Trophoblast cell (in vitro differentiated cells and primary cell): ENCODE measurements at regions not wholly inside any gene's neighbourhood (a gene's known extent, or its start where the extent isn't known, plus 50 kb on each side); places are given as distances from the start of the nearest gene placed in this dataset.

Experiments used
- DNase-seq, 2 donors: peaks; one replicate each; pipeline ENCODE4 v3.0.0-alpha.2; 2016
- H2AFZ ChIP-seq: 2 replicates; pipeline ENCODE4 v1.6.1; 2013; ENCODE audit warnings: low read length, moderate library complexity, mild to moderate bottlenecking; ENCODE audit not compliant: insufficient read depth, poor library complexity
- H2AK5ac ChIP-seq: 2 replicates; pipeline ENCODE4 v1.6.1; 2013; ENCODE audit warnings: mild to moderate bottlenecking, low read length
- H2BK120ac ChIP-seq: 2 replicates; pipeline ENCODE4 v1.6.1; 2013; ENCODE audit warnings: low read length, mild to moderate bottlenecking, moderate library complexity; ENCODE audit not compliant: insufficient read depth, poor library complexity
- H2BK12ac ChIP-seq: 2 replicates; pipeline ENCODE4 v1.6.1; 2013; ENCODE audit warnings: mild to moderate bottlenecking, low read length, moderate library complexity
- H2BK5ac ChIP-seq: 2 replicates; pipeline ENCODE4 v1.6.1; 2013; ENCODE audit warnings: low read length, low read depth, moderate library complexity, mild to moderate bottlenecking; ENCODE audit not compliant: poor library complexity
- H3K14ac ChIP-seq: 2 replicates; pipeline ENCODE4 v1.6.1; 2013; ENCODE audit warnings: mild to moderate bottlenecking, low read length
- H3K18ac ChIP-seq: 2 replicates; pipeline ENCODE4 v1.6.1; 2013; ENCODE audit warnings: mild to moderate bottlenecking, low read length
- H3K23ac ChIP-seq: 2 replicates; pipeline ENCODE4 v1.6.1; 2013; ENCODE audit warnings: low read length
- H3K27ac ChIP-seq: 2 replicates; pipeline ENCODE4 v1.5.1; 2013; ENCODE audit warnings: low read depth, mild to moderate bottlenecking, inconsistent platforms, low read length, moderate library complexity
- H3K27me3 ChIP-seq: 2 replicates; pipeline ENCODE4 v1.6.1; 2013; ENCODE audit warnings: inconsistent platforms, mild to moderate bottlenecking, low read length, moderate library complexity; ENCODE audit not compliant: insufficient read depth
- H3K36me3 ChIP-seq, 2 experiments: 1 replicate in 1 of 2; 2 replicates in 1 of 2; pipeline ENCODE4 v1.6.1; 2013; ENCODE audit warnings: low read length in 2 of 2, mild to moderate bottlenecking in 2 of 2, moderate library complexity in 1 of 2; ENCODE audit not compliant: insufficient read depth in 2 of 2, control insufficient read depth in 1 of 2
- H3K4ac ChIP-seq: 2 replicates; pipeline ENCODE4 v1.6.1; 2013; ENCODE audit warnings: low read depth, mild to moderate bottlenecking, low read length, moderate library complexity
- H3K4me1 ChIP-seq, 2 experiments: 1 replicate in 1 of 2; 2 replicates in 1 of 2; pipeline ENCODE4 v1.6.1; 2013; ENCODE audit warnings: low read length in 2 of 2, mild to moderate bottlenecking in 2 of 2, moderate library complexity in 1 of 2; ENCODE audit not compliant: insufficient read depth in 2 of 2, control insufficient read depth in 1 of 2
- H3K4me2 ChIP-seq: 2 replicates; pipeline ENCODE4 v1.6.1; 2013; ENCODE audit warnings: inconsistent platforms, mild to moderate bottlenecking, low read length, moderate library complexity
- H3K4me3 ChIP-seq: 2 replicates; pipeline ENCODE4 v1.5.1; 2013; ENCODE audit warnings: mild to moderate bottlenecking, low read depth, low read length, inconsistent platforms
- H3K79me1 ChIP-seq: one replicate; pipeline ENCODE4 v1.6.1; 2013; ENCODE audit warnings: low read length
- H3K79me2 ChIP-seq: 2 replicates; pipeline ENCODE4 v1.6.1; 2013; ENCODE audit warnings: low read length, mild to moderate bottlenecking; ENCODE audit not compliant: control insufficient read depth, insufficient read depth, poor library complexity
- H3K9ac ChIP-seq: 2 replicates; pipeline ENCODE4 v1.6.1; 2013; ENCODE audit warnings: mild to moderate bottlenecking, low read length
- H3K9me3 ChIP-seq: 2 replicates; pipeline ENCODE4 v1.6.1; 2013; ENCODE audit warnings: low read depth, mild to moderate bottlenecking, control low read depth, inconsistent platforms, low read length; ENCODE audit not compliant: insufficient read depth
- H4K12ac ChIP-seq: 2 replicates; pipeline ENCODE4 v1.6.1; 2013; ENCODE audit warnings: low read depth, mild to moderate bottlenecking, low read length, moderate library complexity
- H4K8ac ChIP-seq: 2 replicates; pipeline ENCODE4 v1.6.1; 2013; ENCODE audit warnings: low read depth, mild to moderate bottlenecking, low read length, moderate library complexity
- H4K91ac ChIP-seq: one replicate; pipeline ENCODE4 v1.6.1; 2013; ENCODE audit warnings: low read depth, mild to moderate bottlenecking, low read length, moderate library complexity
- WGBS: extraction: QIAGEN DNeasy Blood & Tissue Kit; methylation state at CpG from one replicate; pipeline ENCODE4 v1.1.7; 2013; ENCODE audit warnings: missing lambda C conversion rate; ENCODE audit not compliant: insufficient read length, insufficient coverage; ENCODE audit errors: extremely low coverage; 5-methylcytosine and 5-hydroxymethylcytosine counted together

- H3K4me3 ChIP-seq, result no peak overlapping the region
- H2AK5ac ChIP-seq, result no peak overlapping the region
- no peaks in the 10 kb centered on the region for H3K27me3 ChIP-seq
- no peak overlapping the region for H3K14ac ChIP-seq
- no peaks in the 10 kb centered on the region for H3K4me1 ChIP-seq
- H2BK5ac ChIP-seq, result no peak overlapping the region
- no peak overlapping the region for H3K4ac ChIP-seq
- no peak overlapping the region for H3K23ac ChIP-seq
- no peak overlapping the region for H3K27ac ChIP-seq
- no peak overlapping the region for H2AFZ ChIP-seq
- no peak overlapping the region for H4K91ac ChIP-seq
- no peaks in the 10 kb centered on the region for H3K79me1 ChIP-seq
- H3K79me2 ChIP-seq, result no peaks in the 10 kb centered on the region
- H2BK120ac ChIP-seq, result no peak overlapping the region
- H4K12ac ChIP-seq, result no peak overlapping the region
- H3K4me2 ChIP-seq, result no peak overlapping the region
- H3K9ac ChIP-seq, result no peak overlapping the region
- H3K9me3 ChIP-seq, result no peaks in the 10 kb centered on the region
- WGBS, result no CpG with 5 or more reads among the region's 6 CpGs
- DNase-seq, result no peak
- no peak overlapping the region for H4K8ac ChIP-seq
- H3K18ac ChIP-seq, result no peak overlapping the region
- no peaks in the 10 kb centered on the region for H3K36me3 ChIP-seq
- H2BK12ac ChIP-seq, result no peak overlapping the region
These were observed 76.9 kb upstream of the KAZN start for GRCh38 chr1:14521622-14522021.

- no peaks in the 10 kb centered on the region for H3K4me1 ChIP-seq
- H4K91ac ChIP-seq, result no peak overlapping the region
- H3K36me3 ChIP-seq, result no peaks in the 10 kb centered on the region
- H2BK12ac ChIP-seq, result no peak overlapping the region
- H3K18ac ChIP-seq, result no peak overlapping the region
- H3K4me2 ChIP-seq, result no peak overlapping the region
- no peak overlapping the region for H2BK120ac ChIP-seq
- no peak overlapping the region for H3K4me3 ChIP-seq
- H3K23ac ChIP-seq, result no peak overlapping the region
- no peak overlapping the region for H4K8ac ChIP-seq
- no peak overlapping the region for H3K9ac ChIP-seq
- no peaks in the 10 kb centered on the region for H3K27me3 ChIP-seq
- no peak overlapping the region for H2AK5ac ChIP-seq
- no peak overlapping the region for H2AFZ ChIP-seq
- DNase-seq, result peak; percentile 16 to 60
- no peak overlapping the region for H3K27ac ChIP-seq
- H3K9me3 ChIP-seq, result no peaks in the 10 kb centered on the region
- no peaks in the 10 kb centered on the region for H3K79me2 ChIP-seq
- H2BK5ac ChIP-seq, result no peak overlapping the region
- no peaks in the 10 kb centered on the region for H3K79me1 ChIP-seq
- no peak overlapping the region for H3K4ac ChIP-seq
- no CpG with 5 or more reads among the region's 9 CpGs for WGBS
- no peak overlapping the region for H4K12ac ChIP-seq
- no peak overlapping the region for H3K14ac ChIP-seq
These were observed 76.2 kb upstream of the KAZN start for GRCh38 chr1:14522077-14522925.

GRCh38 chr1:14522926-14523241 is 75.6 kb upstream of the KAZN start:
- Histone ChIP-seq H3K79me1 (no peaks in the 10 kb centered on the region), H3K27me3 (no peaks in the 10 kb centered on the region), H3K4me3 (no peak overlapping the region), H4K8ac (no peak overlapping the region), H4K12ac (no peak overlapping the region), H3K4me2 (no peak overlapping the region), H3K4ac (no peak overlapping the region), H3K18ac (no peak overlapping the region), H4K91ac (no peak overlapping the region), H2BK12ac (no peak overlapping the region), H3K79me2 (no peaks in the 10 kb centered on the region), H3K14ac (no peak overlapping the region), H3K9ac (no peak overlapping the region), H3K4me1 (no peaks in the 10 kb centered on the region), H3K9me3 (no peaks in the 10 kb centered on the region), H2AFZ (no peak overlapping the region), H3K23ac (no peak overlapping the region), H2BK5ac (no peak overlapping the region), H3K27ac (no peak overlapping the region), H2BK120ac (no peak overlapping the region), H2AK5ac (no peak overlapping the region), H3K36me3 (no peaks in the 10 kb centered on the region)
- WGBS, result no CpG with 5 or more reads among the region's 4 CpGs
- DNase-seq, result peak; percentile 43 to 89

- H3K9ac ChIP-seq, result no peak overlapping the region
- H4K91ac ChIP-seq, result no peak overlapping the region
- H4K8ac ChIP-seq, result no peak overlapping the region
- H2AK5ac ChIP-seq, result no peak overlapping the region
- H3K4ac ChIP-seq, result no peak overlapping the region
- no peak overlapping the region for H2BK5ac ChIP-seq
- H2AFZ ChIP-seq, result no peak overlapping the region
- no peak overlapping the region for H2BK12ac ChIP-seq
- H2BK120ac ChIP-seq, result no peak overlapping the region
- H3K23ac ChIP-seq, result no peak overlapping the region
- no peaks in the 10 kb centered on the region for H3K4me1 ChIP-seq
- H3K36me3 ChIP-seq, result no peaks in the 10 kb centered on the region
- no peak overlapping the region for H3K4me2 ChIP-seq
- no peak overlapping the region for H3K18ac ChIP-seq
- H3K79me1 ChIP-seq, result no peaks in the 10 kb centered on the region
- no CpG with 5 or more reads among the region's 3 CpGs for WGBS
- no peaks in the 10 kb centered on the region for H3K27me3 ChIP-seq
- no peak for DNase-seq
- no peaks in the 10 kb centered on the region for H3K79me2 ChIP-seq
- H3K27ac ChIP-seq, result no peak overlapping the region
- no peak overlapping the region for H3K14ac ChIP-seq
- no peak overlapping the region for H4K12ac ChIP-seq
- no peaks in the 10 kb centered on the region for H3K9me3 ChIP-seq
- H3K4me3 ChIP-seq, result no peak overlapping the region
These were observed 73.5 kb upstream of the KAZN start for GRCh38 chr1:14524826-14525636.
